Left renal cortex interstitium (tissue), 4 donors: ENCODE measurements at regions not wholly inside any gene's neighbourhood (a gene's known extent, or its start where the extent isn't known, plus 50 kb on each side); places are given as distances from the start of the nearest gene placed in this dataset.
A peak's percentile ranks its signal among the peaks of the same experiment; 100 is the strongest.
"Not testable (repeated sequence)": the region's sequence is repeated elsewhere in the genome, so short reads cannot be mapped to it uniquely, and the experiment has no call there.

Source experiments
- DNase-seq, 4 donors: peaks; one replicate each; pipeline ENCODE4 v3.0.0-alpha.2; 2013; ENCODE audit warnings: low read depth in 4 of 4, low spot score in 2 of 4, missing footprints in 1 of 4

DNA sequence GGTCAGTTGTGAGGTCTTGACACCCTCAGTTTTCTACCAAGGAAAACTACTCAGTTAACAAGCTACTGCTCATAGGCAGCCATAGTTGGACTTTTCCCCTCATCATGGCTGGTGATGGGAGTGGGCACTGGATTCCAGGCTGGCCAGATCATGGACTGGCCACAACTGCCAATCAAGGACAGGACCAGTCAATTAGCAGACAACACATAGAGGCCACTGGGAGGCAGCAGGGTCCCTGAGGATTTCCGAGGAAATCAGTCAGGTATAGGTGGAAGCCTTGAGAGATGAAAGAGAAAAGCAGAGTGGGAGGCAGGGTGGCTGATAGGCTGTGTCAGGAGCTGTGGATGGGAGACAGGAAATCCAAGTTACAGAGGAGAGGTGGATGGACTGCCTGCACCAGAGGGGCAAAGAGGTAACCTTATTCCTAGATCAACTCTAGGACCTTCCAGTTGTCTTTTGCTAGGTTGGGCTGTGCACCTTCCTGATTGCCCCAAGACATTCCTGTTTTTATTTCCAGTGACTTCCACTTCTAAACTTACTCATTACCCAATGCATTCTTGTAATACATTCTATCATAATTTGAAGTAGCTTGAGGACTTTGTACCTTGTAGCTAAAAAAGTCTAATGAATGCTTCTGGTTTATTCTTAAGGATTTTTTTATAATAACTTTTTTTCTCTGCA, 361.8 kb downstream of the KCNRG start:
- no peak for DNase-seq

DNA sequence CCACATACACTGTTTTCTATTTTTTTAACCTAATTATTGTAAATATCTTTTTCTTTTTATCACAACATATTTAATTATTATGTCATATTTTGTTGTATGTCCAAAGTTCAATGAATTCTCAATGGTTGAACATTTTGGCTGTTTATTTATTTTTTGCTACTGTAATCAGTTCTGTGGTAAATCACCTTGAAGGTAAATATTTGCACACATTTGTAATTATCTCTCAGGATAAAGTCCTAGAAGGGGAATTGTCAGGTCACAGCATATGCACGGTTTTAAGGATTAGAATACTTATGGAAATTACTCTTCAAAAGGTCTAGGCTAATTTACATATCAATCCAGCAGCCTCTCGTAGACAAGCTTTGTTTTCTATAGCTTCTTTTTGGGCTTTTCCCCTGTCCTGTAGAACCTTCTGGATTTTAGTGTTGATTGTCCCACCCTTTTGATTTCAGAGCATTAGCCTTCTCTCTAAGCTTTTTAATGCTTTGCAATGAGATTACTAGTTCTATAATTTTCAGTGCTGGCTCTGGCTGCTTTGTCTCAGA, 362.6 kb downstream of the KCNRG start:
- no peak for DNase-seq

- DNase-seq, result no peak
Observed at GRCh38 chr13:50378509-50379044, 363.3 kb downstream of the KCNRG start.

DNA sequence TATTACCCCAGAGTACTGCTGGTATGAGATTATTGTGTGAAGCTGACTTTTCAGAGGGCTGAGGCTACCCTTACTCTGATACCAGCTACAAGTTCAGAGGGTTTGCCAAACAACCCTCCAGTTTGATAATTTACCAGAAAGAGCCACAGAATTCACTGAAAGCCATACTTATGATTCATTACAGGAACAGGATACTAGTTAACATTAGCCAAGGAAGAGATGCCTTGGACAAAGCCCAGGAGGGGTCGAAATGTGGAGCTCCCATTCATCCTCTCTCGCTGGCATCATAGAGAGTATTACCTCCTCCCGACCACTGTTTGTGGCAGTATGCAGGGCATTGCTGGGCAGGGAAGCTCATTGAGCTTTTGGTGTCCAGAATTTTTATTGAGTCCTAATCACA, 364.3 kb downstream of the KCNRG start:
- no peak for DNase-seq

- no peak for DNase-seq
Observed at GRCh38 chr13:50380905-50381304, 365.7 kb downstream of the KCNRG start.

DNA sequence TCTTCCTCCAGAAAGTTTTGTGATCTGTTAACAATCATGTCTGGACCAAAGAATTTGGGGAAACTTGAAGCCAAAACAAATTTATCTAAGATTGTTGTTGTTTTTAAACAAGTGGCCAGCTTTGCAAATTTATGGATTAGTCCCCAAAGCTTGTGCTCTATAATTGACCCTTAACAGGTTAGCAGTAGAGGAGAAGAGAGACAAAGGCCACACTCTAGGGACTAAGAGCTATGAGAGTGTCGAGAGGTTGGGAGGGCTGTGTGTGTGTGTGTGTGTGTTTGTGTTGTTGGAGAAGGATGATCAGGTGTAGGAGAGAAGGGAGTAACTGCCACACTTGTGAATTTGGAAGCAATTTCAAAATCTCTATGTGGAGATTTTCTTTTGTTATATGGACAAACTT, 367.3 kb downstream of the KCNRG start:
- no peak for DNase-seq

GRCh38 chr13:50382951-50383350, 367.7 kb downstream of the KCNRG start:
- DNase-seq, result no peak

- no peak for DNase-seq
Observed at GRCh38 chr13:50384724-50385123, 369.5 kb downstream of the KCNRG start.

GRCh38 chr13:50386541-50387050, 371.4 kb downstream of the KCNRG start:
- peak in 3 of 4 donors; percentile 49 to 60 (median 54) for DNase-seq

DNA sequence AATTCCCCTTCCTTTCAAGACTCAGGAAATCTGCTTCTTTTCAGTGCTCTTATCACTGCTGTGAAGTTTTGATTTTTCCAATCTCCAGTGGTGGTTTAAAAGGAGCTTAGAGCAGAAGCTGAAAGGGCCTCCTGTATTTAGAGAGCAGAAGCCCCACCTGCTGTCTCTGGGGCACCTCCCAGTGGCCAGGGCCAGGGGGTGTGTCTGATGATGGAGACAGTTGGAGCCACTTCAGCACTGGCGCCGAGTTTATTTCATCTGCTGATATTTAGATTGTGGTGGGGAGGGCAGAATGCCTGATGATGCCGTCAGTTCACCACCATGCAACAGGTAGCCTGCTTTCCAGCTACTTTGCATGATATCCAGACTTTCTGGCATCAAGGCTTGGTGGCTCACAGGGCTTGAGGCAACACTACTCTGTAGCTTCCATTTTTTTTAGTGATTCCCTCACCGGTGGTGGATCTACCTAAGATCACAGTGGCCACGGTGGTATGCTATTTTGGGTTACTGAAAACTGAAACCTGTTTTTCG, 371.9 kb downstream of the KCNRG start:
- peak in 2 of 4 donors; percentile 36 to 40 for DNase-seq

DNA sequence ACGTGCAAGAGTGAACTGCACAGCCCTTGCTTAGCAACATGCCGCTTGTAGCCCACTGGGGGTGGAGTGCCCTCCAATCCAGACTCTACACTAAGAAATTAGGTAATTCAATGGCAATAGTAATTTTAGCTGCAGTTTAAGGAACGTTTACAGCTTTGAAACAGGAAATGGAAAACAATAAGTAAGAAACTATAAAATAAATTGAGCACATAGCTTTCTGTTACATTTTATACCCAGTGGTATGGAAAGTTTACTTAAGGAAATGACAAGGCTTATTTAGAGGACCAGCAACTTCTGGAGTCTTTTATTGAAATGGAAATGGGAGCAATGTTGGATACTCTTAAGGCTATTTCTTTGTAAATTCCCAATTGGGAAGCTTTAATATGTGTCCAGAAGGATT, 373.2 kb downstream of the KCNRG start:
- DNase-seq, result no peak

DNA sequence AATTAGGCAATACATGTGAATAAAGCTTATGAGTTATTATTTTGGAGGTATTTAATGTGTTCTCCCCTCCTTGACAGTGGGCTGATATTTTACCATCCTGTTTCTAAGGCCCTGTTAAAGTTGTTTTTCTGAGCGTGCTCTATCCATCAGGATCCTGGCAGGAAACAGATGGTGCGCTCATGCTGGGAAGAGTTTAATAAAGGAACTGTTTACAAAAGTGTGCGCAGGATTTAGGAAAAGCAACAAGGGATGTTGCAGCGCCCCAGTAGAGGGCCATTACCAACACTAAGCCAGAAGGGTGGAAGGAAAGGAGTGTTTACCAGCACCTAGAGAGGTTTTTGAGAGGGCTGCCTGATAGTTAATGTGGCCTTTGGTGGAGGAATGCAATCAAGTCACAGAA, 374.5 kb downstream of the KCNRG start:
- DNase-seq, result no peak

- DNase-seq, result no peak
Observed at GRCh38 chr13:50390503-50391248, 375.4 kb downstream of the KCNRG start.

GRCh38 chr13:50392977-50393376, 377.7 kb downstream of the KCNRG start:
- no peak for DNase-seq

GRCh38 chr13:50393628-50394027, 378.4 kb downstream of the KCNRG start:
- no peak for DNase-seq

GRCh38 chr13:50396001-50396400, 380.8 kb downstream of the KCNRG start:
- DNase-seq, result no peak

DNA sequence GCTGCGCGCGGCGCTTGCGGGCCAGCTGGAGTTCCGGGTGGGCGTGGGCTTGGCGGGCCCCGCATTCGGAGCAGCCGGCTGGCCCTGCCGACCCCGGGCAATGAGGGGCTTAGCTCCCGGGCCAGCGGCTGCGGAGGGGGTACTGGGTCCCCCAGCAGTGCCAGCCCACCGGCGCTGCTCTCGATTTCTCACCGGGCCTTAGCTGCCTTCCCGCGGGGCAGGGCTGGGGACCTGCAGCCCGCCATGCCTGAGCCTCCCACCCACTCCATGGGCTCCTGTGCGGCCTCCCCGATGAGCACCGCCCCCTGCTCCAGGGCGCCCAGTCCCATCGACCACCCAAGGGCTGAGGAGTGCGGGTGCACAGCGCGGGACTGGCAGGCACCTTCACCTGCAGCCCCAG, 381.4 kb downstream of the KCNRG start:
- not testable (repeated sequence) for DNase-seq

DNA sequence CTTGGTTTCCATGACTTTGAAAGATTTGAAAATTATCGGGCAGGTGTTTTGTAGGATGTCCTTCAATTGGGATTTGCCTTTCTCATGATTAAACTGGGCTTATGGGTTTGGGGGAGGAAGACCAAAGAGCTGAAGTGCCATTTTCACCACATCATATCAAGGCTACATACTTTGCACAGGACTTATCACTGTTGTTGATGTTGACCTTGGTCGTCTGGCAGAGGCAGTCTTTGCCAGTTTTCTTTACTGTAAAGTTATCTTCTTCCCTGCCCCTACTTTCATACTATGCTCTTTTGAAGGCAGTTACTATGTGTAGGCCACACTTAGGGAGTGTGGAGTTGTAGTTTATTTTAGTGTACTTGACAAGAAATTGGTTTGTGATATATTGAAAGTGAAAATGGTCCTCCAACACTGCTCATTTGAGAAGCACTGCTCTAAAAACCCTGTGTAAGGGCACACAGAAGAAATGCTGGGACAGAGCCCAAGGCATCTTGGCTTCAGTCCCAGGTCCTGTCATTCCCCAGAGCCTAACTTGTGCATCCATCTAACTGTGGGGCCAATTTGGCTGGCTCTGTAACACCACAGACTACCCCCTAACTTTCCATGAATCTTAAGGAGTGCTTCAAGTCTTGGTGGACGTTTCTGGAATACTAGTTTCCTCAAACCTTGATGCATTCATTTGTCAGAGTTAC, 384.9 kb downstream of the KCNRG start:
- no peak for DNase-seq

DNA sequence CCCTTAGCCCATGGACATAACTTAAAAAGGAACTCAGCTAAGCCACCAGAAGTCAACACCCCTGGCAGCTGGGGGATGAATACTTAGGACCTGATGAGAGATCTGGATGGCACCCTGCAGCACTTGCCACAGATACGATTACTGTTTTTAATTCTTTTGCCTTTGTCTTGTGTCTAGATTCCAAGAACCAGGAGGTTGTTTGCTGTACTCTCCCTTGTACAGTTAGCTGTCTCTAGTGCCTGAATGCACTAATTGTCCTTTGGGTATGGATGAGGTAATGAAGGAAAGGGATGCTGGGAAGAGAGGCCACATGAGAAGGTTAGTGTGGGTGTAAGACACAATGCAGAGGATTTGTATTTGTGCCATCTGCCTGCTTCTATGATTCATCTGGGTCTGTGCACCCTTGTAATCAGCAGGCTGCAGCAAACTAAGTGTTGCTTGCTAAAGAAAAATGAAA, 385.8 kb downstream of the KCNRG start:
- DNase-seq, result no peak

GRCh38 chr13:50401721-50402465, 386.6 kb downstream of the KCNRG start:
- no peak for DNase-seq
